NB4 (cell line): ENCODE measurements at regions not wholly inside any gene's neighbourhood (a gene's known extent, or its start where the extent isn't known, plus 50 kb on each side); places are given as distances from the start of the nearest gene placed in this dataset.

Experiments
- MYC ChIP-seq: IDR thresholded peaks from 2 replicates; pipeline ENCODE4 v1.6.1; 2011; ENCODE audit warnings: low read depth, low read length
- POLR2A ChIP-seq: IDR thresholded peaks from 2 replicates; pipeline ENCODE4 v1.6.1; 2011; ENCODE audit warnings: mild to moderate bottlenecking; ENCODE audit not compliant: insufficient read length; ENCODE audit errors: extremely low read depth
- TF ChIP-seq, protein P1 (sequence below): IDR thresholded peaks from one replicate; pipeline ENCODE4 v1.5.1; 2012; ENCODE audit warnings: low read depth, low read length

GRCh38 chr3:181358060-181358459 is 353.7 kb upstream of the SOX2 start:
- TF ChIP-seq, protein P1, sequence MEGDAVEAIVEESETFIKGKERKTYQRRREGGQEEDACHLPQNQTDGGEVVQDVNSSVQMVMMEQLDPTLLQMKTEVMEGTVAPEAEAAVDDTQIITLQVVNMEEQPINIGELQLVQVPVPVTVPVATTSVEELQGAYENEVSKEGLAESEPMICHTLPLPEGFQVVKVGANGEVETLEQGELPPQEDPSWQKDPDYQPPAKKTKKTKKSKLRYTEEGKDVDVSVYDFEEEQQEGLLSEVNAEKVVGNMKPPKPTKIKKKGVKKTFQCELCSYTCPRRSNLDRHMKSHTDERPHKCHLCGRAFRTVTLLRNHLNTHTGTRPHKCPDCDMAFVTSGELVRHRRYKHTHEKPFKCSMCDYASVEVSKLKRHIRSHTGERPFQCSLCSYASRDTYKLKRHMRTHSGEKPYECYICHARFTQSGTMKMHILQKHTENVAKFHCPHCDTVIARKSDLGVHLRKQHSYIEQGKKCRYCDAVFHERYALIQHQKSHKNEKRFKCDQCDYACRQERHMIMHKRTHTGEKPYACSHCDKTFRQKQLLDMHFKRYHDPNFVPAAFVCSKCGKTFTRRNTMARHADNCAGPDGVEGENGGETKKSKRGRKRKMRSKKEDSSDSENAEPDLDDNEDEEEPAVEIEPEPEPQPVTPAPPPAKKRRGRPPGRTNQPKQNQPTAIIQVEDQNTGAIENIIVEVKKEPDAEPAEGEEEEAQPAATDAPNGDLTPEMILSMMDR: no peak
- TF ChIP-seq POLR2A: no peak
- no peak for TF ChIP-seq MYC
